ENCODE measurements at regions not wholly inside any gene's neighbourhood (a gene's known extent, or its start where the extent isn't known, plus 50 kb on each side); places are given as distances from the start of the nearest gene placed in this dataset.

GRCh38 chr13:80265348-80265747 is 75.6 kb downstream of the SPRY2 start:
- no peak overlapping the region for H3K4me3 ChIP-seq
- H3K36me3 ChIP-seq = no peaks in the 10 kb centered on the region
- 74% methylated on average over 1 of the region's 1 CpG for WGBS
- H3K27me3 ChIP-seq = no peaks in the 10 kb centered on the region
- intact Hi-C loops (cut with DNase I) = no loop called here
- H3K9me3 ChIP-seq = no peaks in the 10 kb centered on the region
- no peak overlapping the region for H3K27ac ChIP-seq (replicated peaks in 1 of 4)
- H3K4me1 ChIP-seq = no peaks in the 10 kb centered on the region
- DNase-seq (ENCODE audit: extremely low spot score) = no peak
- TF ChIP-seq EP300 (IDR thresholded peaks at IDR 0.05) (no peak), POLR2A (IDR thresholded peaks at IDR 0.05; ENCODE audit: low read depth) (no peak), POLR2AphosphoS5 (IDR thresholded peaks at IDR 0.05) (no peak), CTCF (IDR thresholded peaks at IDR 0.05) (no peak)

GRCh38 chr13:80263745-80264513 is 77.0 kb downstream of the SPRY2 start:
- DNase-seq (ENCODE audit: extremely low spot score) = no peak
- TF ChIP-seq POLR2A (IDR thresholded peaks at IDR 0.05; ENCODE audit: low read depth) (no peak), EP300 (IDR thresholded peaks at IDR 0.05) (no peak), POLR2AphosphoS5 (IDR thresholded peaks at IDR 0.05) (no peak), CTCF (IDR thresholded peaks at IDR 0.05) (no peak)
- Histone ChIP-seq H3K9me3 (no peaks in the 10 kb centered on the region), H3K4me3 (no peak overlapping the region), H3K27ac (replicated peaks in 1 of 4) (no peak overlapping the region), H3K4me1 (no peaks in the 10 kb centered on the region), H3K27me3 (no peaks in the 10 kb centered on the region), H3K36me3 (no peaks in the 10 kb centered on the region)
- 90% methylated on average over 5 of the region's 5 CpGs for WGBS
- intact Hi-C loops (cut with DNase I) = no loop called here

GRCh38 chr13:80262051-80262695 is 78.8 kb downstream of the SPRY2 start:
- Histone ChIP-seq H3K4me3 (no peak overlapping the region), H3K36me3 (no peaks in the 10 kb centered on the region), H3K9me3 (no peaks in the 10 kb centered on the region), H3K27ac (replicated peaks in 1 of 4) (no peak overlapping the region), H3K4me1 (no peaks in the 10 kb centered on the region), H3K27me3 (no peaks in the 10 kb centered on the region)
- no peak for DNase-seq (ENCODE audit: extremely low spot score)
- 89% methylated on average over 5 of the region's 5 CpGs for WGBS
- intact Hi-C loops (cut with DNase I) = no loop called here
- no peak for TF ChIP-seq CTCF (IDR thresholded peaks at IDR 0.05)
- no peak for TF ChIP-seq POLR2AphosphoS5 (IDR thresholded peaks at IDR 0.05)
- TF ChIP-seq POLR2A (IDR thresholded peaks at IDR 0.05; ENCODE audit: low read depth) = no peak
- no peak for TF ChIP-seq EP300 (IDR thresholded peaks at IDR 0.05)

GRCh38 chr13:80259159-80259558 is 81.8 kb downstream of the SPRY2 start:
- Histone ChIP-seq H3K9me3 (no peaks in the 10 kb centered on the region), H3K27me3 (no peaks in the 10 kb centered on the region), H3K36me3 (no peaks in the 10 kb centered on the region), H3K4me3 (no peak overlapping the region), H3K27ac (replicated peaks in 1 of 4) (no peak overlapping the region), H3K4me1 (no peaks in the 10 kb centered on the region)
- DNase-seq (ENCODE audit: extremely low spot score) = no peak
- TF ChIP-seq EP300 (IDR thresholded peaks at IDR 0.05) (no peak), POLR2A (IDR thresholded peaks at IDR 0.05; ENCODE audit: low read depth) (no peak), POLR2AphosphoS5 (IDR thresholded peaks at IDR 0.05) (no peak), CTCF (IDR thresholded peaks at IDR 0.05) (no peak)
- intact Hi-C loops (cut with DNase I) = no loop called here
- WGBS = 86% methylated on average over 1 of the region's 1 CpG

All from esophagus muscularis mucosa (tissue), 4 donors.